Stimulated activated CD8-positive, alpha-beta memory T cell treated with anti-CD3 and anti-CD28 coated beads, Interleukin-15, amount 100 ng/mL, for 4 hours (primary cell): ENCODE measurements at regions not wholly inside any gene's neighbourhood (a gene's known extent, or its start where the extent isn't known, plus 50 kb on each side); places are given as distances from the start of the nearest gene placed in this dataset.

Experiments used
- DNase-seq, 2 donors: peaks; one replicate each; pipeline ENCODE4 v3.0.0-alpha.2; 2020; ENCODE audit warnings: low read depth in 2 of 2

DNA sequence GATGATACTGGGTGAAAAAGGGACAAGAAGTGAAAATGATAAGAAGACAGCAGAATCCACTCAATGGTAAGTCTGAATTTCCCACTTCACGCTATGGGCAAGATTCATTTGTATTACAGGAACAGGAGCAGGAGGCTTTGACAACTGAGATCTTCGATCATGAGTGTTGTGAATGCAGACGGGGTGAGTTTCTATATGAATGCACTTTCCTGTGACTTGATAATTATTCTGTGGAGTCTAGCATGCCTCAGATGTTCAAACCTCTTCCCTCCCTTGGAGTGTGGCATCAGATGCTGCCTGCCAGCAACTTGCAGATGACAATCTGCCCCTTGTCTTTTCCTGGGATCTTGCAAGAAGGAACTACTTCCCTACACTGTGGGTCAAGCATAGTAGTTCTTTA, 225.4 kb downstream of the HLX start:
- no peak for DNase-seq

DNA sequence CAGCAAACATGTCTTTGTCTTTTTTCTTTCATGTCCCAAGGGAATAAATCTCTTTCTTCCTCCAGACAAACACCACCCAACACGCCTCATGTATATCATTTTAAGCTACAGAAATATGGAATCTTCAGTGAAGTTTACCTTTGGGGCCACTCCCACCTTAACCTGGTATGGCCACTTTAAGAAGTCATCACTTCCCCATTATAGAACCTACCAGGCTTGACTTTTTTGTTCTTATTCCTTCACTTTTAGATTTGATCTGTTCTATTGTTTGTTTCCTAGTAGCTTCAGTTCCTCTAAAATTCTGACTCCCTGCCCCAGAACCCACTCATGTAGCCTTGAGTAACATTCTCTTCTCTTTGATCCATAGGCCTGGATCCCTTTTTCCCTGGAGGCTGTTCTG, 226.3 kb downstream of the HLX start:
- no peak for DNase-seq

DNA sequence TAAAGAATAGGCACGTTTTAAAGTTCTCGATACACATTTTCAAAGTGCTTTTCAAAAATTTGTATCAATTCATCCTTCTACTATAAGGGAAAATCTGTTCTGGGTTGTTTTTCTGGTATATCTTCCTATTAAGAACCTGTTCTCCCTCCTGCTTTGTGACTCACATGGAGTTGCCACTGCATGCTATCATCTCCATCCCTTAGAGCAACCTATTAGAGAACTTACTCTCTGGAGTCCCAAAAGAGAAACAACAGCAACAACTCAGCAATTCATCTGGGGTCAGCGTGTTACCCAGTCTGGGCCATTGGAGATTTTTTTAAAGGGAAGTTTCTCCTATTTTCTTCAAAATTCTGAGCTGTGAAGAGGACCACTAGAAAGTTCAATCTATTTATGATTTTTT, 227.4 kb downstream of the HLX start:
- DNase-seq, result no peak

DNA sequence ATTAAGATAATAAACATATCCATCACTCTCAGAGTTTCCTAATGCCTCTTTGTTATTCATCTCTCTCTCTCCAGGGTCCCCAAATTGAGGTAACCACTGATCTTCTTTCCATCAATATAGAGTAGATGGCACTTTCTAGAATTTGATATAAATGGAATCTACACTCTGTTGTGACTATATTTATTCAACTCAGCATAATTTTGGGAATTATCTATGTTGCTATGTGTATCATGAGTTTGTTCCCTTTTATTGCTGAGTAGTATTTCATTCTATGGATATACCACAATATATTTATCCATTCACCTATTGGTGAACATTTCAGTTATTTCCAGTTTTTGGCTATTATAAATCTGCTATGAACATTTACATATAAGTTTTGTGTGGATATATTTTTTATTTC, 230.7 kb downstream of the HLX start:
- DNase-seq, result no peak

DNA sequence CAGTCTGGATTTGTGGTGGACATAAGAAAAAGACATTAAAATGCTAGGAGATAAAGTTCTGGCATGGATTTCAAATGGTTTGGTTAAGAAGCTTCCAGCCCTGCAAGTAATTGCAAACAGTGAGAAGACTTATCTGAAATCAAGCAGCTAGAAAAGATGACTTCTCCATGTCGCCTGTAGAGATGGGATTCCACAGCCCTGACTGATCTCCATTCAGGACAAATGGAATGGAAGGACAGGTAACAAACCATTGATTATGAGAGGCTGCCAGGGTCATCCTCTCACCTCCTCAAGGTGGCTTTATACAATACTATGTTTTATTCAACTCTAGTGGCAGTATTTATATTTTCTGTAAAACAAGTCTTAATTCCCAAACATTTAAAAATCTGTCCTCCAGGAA, 237.9 kb downstream of the HLX start:
- no peak for DNase-seq

DNA sequence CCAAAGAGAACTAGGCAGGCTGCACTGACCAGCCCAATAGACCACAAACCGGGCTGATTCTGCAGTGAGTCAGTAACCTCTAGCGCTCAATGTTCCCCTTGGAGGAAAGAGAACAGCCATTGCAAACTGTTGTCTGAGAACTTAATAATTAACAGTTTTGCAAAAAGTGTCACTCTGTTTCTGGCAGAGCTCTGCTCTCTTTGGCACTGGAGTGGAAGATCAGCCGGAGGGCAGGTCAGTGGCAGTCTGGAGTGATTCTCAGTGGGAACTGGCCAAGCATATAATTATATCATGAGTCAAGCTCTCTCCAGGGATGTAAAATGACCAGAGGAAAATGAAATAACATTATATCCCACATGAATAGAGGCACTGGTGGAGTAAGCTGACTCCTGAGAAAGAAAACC, 238.3 kb downstream of the HLX start:
- DNase-seq, result no peak

DNA sequence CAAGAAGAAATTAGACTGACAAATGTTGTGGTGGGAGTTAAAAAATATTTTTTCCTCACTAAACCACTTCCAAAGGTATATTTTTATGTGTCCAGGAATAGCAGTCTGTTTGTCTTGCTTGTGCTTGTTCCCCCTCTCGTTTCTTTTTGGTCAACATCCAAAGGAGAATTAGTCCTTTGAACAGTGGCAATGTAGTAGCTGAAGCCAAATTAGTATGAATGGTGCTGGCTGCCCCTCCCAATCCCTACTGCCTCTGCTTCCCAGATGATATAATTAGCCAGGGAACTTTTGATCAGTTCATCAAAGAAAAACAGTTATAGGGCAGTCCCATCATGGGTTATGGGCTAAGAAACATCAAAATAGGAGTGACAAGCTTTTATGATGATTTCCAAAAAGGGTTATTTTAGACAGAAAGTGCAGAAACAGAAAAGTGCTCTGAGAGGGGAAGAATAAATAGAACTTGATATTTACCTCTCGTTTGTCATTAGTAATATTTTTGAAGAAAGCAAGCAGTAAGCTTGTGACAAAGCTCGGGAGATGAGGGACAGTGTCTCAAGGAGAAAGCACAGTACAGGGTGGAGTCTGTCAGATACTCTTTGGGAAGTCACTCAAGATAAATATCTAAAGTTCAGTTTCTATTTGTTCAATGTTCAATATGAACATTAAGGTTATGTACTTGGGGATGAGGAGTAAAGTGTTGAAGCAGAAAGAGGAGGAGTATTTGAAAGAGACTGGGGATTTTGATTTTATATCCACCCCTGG, 239.1 kb downstream of the HLX start:
- no peak for DNase-seq

DNA sequence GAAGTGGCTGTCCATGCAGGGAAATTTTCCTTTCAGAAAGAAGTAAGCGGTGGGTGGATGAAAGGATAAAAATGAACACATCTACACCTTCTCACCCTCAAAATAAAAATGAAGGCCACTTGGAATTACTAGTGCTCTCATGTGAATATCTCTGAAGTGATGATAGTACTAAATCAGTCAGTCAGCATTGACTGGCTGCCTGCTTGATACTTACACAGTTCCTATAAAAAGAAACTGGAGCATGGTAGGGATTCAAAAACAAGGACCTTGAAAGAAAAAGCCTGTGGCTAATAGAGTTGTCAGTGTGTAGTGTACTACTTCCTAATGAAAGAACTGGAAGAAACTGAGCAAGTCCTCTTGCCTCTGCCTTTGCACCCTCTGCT, 239.7 kb downstream of the HLX start:
- no peak for DNase-seq

DNA sequence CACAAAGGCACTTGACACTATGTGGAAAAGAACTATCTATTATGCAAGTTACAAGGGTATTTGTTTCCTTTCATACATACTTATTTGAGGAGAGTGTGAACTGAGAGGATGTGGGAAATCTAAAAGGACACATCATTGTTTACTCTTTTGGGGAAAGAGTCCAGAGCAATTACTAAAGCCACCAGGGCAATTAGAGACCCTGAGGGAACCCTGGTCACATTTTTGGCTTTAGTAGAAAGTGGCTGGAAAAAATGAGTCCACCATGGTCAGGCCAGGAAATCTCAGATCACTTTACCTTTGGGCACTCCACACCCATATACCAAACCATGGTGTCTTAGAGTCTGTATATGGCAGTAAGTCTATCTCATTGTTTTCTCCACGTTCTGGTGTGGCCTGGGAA, 243.3 kb downstream of the HLX start:
- DNase-seq, result no peak

DNA sequence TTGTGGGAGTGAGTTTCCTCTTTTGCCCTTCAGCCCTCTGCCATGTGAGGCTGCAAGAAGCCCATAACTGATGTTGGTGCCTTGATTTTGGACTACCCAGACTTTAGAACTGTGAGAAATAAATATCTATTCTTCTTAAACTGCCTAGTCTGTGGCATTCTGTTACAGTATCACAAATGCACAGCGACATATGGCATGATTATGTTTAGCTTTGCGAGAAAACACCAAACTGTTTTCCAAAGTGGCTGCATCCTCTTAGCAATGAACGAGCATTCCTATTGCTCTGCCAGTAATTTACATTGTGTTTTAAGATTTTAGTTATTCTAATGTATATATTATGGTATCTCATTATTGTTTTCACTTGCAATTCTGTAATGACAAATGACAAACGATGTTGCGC, 246.7 kb downstream of the HLX start:
- no peak for DNase-seq

DNA sequence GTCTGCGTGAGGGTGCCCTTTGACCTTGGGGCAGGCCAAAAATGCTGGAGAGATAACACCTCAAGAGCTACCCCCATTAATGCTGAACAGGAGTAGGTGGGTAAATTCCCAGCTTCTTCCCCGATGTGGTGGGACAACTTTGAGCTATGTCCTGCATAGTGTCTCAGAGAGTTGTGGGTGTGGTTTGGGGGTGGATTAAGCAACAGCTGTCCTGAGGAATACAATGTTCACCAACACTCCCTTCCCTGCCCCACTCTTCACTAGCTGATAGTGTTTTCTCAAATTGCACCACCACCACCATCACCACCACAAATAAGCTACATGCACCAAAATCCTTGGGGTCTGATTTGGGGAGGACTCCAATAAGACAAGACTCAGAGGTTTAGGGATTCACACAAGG, 258.4 kb downstream of the HLX start:
- DNase-seq, result no peak

DNA sequence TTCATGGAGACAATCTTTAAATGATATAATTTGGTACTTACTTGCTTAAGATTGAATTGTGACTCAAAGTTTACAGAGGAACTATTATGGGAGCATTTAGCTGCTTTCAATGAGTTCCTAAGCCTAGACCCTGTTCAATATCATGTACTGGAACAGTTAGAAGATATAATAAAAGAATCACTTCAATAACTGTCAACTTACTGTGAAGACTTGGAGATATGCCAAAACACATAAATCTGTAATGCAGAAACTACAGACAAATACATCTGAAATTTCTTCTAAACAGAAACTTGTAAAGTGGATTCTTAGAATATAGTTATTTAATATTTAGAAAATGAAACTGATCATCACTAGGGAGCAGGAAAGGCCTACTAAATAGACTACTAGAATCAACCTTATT, 259.3 kb downstream of the HLX start:
- DNase-seq, result no peak

DNA sequence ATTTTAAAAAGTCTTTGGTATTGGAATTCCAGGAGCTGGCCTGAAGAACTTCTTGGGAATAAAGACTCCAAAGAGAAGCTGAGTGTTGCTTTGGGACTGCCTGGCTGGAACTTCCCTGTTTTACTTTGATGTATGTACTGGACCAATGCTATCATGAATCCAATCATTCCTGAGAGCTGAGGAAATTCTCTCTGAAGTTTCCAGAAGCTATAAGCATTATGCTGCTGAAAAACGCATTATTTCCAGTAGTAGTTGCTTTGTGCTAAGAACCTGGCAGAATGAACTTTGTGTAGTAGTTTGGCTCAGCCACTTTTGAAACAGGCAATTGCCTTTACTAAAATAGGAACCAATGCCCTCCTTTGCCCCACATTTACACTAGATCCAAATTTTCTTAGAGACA, 260.7 kb downstream of the HLX start:
- DNase-seq, result no peak

DNA sequence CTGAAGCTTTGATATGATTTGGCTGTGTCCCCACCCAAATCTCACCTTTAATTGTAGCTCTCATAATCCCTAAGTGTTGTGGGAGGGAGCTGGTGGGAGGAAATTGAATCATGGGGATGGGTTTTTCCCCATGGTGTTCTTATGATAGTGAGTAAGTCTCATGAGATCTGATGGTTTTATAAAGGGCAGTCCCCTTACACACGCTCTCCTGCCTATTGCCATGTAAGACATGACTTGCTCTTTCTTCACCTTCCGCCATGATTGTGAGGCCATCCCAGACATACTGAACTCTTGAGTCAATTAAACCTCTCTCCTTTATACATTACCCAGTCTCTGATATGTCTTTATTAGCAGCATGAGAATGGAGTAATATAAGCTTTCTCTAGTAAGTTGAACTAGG, 261.9 kb downstream of the HLX start:
- DNase-seq, result no peak

DNA sequence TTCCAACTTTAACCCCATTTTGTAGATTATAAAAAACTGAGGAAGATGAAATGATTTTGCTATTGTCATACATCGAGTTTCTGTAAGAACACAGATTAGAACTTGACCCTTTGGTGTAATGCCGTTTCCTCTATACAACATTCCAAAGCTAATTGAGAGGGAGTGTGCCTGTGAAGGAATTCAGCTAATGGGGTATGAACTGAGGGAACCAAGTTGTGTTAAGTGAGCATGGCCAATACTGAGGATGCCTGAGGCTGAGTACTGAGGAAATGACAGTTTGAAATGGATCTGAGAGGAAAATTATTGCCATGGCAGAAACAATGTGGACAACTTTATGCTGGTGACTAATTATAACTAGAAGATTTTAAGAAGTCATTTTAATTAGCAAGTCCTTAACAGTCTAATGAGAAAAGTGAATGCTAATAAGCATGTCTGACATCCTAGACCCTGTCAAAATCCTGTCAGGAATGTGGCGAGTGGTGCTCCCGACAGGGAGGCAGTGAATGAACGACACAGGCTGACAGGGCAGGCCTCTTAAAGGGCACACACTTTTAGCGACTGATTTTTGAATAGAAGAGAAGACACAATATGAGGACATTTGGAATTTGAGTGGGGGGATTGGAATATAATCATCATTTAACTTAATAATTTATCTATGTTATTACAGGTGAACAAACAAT, 262.5 kb downstream of the HLX start:
- no peak for DNase-seq

DNA sequence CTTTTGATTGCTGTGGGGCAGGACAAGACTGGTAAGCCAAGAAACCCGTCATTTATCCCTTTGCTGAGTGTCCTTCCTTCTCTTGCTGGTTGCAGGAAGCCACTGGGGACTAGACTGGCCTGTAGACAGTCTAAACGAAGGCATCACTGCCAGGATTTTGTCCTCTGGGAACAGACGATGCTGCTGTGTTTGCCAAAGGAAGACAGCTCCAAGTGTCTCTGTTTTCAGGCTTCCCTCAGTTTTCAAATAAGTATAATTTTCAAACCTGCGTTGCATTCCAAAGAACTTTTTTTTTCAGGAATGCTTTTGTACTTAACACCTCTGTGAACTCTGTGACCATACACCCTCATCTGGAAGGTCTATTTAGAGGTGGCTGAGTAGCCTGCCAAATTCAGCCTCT, 269.4 kb downstream of the HLX start:
- DNase-seq, result no peak

DNA sequence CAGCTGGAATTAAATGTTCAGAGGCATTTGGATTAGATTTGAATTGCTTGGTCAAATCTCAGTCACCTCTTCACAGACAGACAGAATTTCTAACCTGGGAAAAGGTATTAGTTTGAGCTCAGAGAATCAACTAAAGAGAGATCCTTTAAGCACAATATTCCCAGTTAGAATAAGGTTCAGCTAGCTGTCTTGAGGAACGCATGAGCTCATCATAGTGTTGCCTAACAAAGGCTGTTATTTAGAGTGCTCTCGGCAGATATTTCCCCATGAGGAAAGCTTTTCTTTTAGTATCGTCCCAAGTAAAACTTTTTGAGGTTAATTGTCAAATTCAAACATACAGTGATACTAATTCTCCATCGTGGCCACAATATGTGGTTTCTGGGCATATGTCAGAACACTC, 269.9 kb downstream of the HLX start:
- no peak for DNase-seq

DNA sequence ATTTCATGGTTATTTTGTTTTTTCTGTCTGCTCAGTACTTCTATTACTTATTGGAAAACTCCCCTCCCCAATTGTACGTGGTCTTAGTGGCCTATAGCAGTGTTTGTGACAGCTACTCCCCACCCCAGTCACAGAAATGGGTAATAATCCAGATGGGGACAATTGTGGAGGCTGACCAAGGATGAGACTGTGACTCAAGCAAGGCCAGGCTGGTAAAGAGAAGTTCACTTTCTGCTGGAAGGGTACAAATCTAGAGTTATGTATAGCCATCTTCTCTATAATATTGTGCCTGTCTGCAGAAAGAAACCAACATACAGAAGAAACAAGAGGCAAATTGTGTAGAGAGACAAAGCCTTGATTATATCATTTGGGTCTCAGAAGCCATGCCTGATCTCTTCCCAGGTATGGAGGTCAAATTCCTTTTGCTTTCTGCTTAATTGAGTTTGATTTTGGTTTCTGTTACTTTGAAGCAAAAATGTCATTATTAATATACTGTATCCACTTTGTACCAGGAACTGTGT, 270.4 kb downstream of the HLX start:
- no peak for DNase-seq

DNA sequence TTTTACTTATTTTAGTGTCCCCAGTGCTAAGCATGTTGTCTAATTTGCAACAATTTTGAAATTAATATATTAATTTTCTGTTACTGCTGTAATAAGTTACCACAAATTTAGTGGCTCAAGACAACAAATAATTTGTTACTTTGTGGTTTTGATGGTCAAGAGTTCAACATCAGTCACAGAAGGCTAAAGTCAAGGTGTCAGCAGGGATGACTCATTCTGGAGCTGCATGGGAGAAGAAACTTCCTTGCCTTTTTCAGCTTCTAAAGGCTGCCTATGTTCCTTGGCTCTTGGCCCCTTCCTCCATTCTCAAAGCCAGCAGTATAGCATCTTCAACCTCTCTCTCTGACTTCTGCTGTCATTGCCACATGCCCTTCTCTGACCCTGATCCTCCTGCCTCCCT, 271.8 kb downstream of the HLX start:
- no peak for DNase-seq

DNA sequence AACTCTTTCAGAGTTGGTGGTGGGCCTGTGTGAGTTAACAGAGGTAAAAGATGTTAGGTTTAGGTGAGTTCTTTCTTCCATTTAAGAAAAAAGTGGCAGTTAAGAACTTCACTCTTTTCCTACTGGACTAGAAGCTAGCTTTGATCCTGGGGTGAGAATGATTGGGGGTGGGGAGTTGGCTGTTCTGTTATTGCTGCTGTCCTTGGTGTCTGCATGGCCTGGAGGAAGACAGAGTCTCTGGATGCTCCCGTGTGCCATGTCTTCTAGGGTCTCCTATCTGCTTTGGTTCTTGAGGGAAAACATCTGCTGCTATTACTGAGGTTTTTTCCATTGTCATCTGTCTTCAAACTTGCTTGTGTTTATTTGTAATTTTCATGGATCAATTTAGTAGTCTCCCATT, 275.7 kb downstream of the HLX start:
- no peak for DNase-seq

DNA sequence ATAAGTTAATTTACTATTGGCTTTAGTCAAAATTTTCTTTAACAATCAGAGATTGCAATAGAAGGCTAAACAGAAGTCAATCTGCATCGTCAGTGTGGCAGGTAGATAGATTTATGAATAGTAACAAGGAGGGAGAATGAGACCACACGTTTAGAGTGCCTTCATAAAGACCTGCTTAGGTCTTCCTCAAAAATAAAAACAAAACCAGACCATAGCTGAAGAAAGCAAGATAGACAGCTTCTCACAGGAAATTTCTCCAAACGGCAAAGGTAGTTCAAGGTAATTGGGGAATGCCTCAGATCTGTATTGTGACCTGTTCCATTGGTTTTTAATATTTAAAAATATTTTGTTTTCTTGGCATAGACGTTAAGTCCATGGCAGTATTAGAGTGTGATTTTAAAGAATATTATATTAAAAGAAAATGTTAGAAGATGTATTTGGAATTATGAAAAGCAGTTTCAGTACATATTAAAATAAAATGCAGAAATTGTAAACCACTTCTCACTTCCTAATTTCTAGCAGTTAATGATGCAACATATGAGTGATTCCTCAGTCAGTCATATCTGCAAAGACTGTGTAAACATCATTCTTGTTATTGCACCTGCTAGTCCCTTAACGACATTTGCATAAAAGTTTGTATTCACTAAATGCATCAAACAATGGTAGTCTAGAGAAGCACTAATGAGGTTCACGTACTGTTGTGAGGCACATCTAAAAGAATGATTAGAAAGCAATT, 278.0 kb downstream of the HLX start:
- no peak for DNase-seq

DNA sequence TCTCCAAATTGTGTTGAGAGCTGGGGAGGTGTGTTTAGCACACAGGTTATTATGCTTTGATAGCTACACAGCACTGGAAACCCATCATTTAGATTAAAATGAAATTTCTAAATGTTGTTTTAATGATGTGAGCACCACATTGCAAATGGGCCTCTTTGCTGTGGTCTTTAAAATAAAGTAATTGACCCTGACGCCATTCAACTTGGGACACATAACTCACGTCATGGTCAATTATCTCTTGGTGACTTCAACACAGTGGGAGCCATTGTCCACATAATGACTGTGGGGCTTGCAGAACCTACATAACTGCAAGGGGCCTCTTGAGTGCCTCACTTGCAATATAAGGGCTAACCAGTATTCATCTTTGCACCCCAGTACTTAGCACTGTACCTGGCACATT, 280.4 kb downstream of the HLX start:
- no peak for DNase-seq

DNA sequence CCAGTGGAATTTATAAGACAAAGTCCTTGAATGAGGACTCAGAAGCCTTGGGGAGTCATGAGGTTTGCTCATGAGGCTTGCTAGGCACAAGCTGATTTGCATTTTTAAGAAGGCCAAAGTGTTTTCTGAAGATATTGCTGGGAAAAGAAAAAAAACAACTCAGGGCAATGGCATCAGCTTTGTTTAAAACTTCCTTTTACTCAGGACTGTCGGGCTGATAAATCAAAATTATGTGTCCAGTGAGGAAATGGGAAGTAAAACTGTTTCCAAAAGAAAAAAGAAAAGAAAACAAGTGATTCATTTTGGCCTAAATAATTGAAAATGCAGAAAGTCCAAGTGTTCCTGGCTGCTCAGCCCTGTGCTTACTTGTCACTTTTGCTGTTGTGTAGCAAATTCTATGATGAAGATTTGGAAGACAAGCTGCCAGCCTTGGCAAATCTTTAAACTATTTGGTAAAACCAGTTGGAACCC, 282.4 kb downstream of the HLX start:
- no peak for DNase-seq
